Esophagus squamous epithelium (tissue), 5 donors: ENCODE measurements at regions not wholly inside any gene's neighbourhood (a gene's known extent, or its start where the extent isn't known, plus 50 kb on each side); places are given as distances from the start of the nearest gene placed in this dataset.
"Not testable (repeated sequence)": the region's sequence is repeated elsewhere in the genome, so short reads cannot be mapped to it uniquely, and the experiment has no call there.

Experiments used
- DNase-seq: peaks from one replicate; lab custom pipeline; 2025; lab: John Stamatoyannopoulos, UW
- H3K27ac ChIP-seq, 4 donors: fragments of 200-600 bp; sonication (generic); one replicate each; pipeline ENCODE4 v1.5.1; 2016 to 2019; ENCODE audit warnings: mild to moderate bottlenecking in 1 of 4
- H3K27me3 ChIP-seq, 4 donors: fragments of 200-600 bp; sonication (generic); 1 replicate in 3 of 4; 2 replicates in 1 of 4; pipeline versions ENCODE4 v1.5.1 to v1.6.0; 2017 to 2021; ENCODE audit warnings: antibody characterized with exemption in 1 of 4
- H3K36me3 ChIP-seq, 3 donors: fragments of 200-600 bp; sonication (generic); one replicate each; pipeline ENCODE4 v1.5.1; 2016 to 2019
- H3K4me1 ChIP-seq, 3 donors: fragments of 200-600 bp; sonication (generic); one replicate each; pipeline ENCODE4 v1.5.1; 2017 to 2019
- H3K4me3 ChIP-seq, 4 donors: fragments of 200-600 bp; sonication (generic); 1 replicate in 3 of 4; 2 replicates in 1 of 4; pipeline ENCODE4 v1.5.1; 2016 to 2019; ENCODE audit warnings: mild to moderate bottlenecking in 2 of 4, moderate library complexity in 1 of 4
- H3K9me3 ChIP-seq, 3 donors: fragments of 200-600 bp; sonication (generic); one replicate each; pipeline ENCODE4 v1.5.1; 2016 to 2019
- POLR2A ChIP-seq, 4 donors: fragments of 450-650 bp; IDR thresholded peaks; one replicate each; pipeline ENCODE4 v1.6.1; 2017; ENCODE audit warnings: antibody characterized with exemption in 4 of 4, mild to moderate bottlenecking in 4 of 4, moderate library complexity in 3 of 4
- WGBS, 2 donors: methylation state at CpG; one replicate each; pipeline ENCODE4 v1.1.5; 2018; 5-methylcytosine and 5-hydroxymethylcytosine counted together
- intact Hi-C: fragments of 100-400 bp; cut with DNase I; formaldehyde crosslinking; loops from one replicate; pipeline ENCODE4 v1.15.0; 2022
- TF ChIP-seq, protein P1 (sequence below), 6 experiments: fragments of 450-650 bp in 4 of 6; fragments of 200-600 bp in 2 of 6; sonication (generic) in 2 of 6; IDR thresholded peaks; one replicate each; pipeline ENCODE4 v1.5.1; 2016 to 2019; ENCODE audit warnings: antibody characterized with exemption in 6 of 6, mild to moderate bottlenecking in 4 of 6, moderate library complexity in 4 of 6
- donor health status: DM: yes; HTN: yes; CAD: no.

DNA sequence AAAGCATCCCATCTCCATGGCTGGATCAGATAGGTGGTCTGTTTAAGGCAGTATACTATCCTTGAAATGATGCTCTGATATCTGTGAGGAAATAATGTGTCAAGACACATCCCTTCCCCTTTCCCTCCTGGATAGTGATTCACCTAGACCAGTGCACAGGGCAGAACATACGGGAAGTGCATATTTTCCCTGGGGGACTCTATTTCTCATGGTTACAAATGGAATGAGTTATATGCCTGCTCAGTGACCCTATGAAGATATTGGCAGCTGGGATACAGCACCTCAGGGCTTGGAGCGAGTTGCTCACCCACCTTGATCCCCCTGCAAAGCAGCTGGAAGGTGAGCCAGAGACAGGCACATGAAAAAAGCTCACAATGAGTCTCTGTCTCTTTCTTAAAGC lies 67.5 kb upstream of the PRL start:
- H3K4me3 ChIP-seq: no peak overlapping the region
- H3K27ac ChIP-seq: peak overlapping the region in 1 of 4 donors; percentile 59
- no peak for TF ChIP-seq POLR2A (IDR thresholded peaks at IDR 0.05)
- TF ChIP-seq, protein P1, sequence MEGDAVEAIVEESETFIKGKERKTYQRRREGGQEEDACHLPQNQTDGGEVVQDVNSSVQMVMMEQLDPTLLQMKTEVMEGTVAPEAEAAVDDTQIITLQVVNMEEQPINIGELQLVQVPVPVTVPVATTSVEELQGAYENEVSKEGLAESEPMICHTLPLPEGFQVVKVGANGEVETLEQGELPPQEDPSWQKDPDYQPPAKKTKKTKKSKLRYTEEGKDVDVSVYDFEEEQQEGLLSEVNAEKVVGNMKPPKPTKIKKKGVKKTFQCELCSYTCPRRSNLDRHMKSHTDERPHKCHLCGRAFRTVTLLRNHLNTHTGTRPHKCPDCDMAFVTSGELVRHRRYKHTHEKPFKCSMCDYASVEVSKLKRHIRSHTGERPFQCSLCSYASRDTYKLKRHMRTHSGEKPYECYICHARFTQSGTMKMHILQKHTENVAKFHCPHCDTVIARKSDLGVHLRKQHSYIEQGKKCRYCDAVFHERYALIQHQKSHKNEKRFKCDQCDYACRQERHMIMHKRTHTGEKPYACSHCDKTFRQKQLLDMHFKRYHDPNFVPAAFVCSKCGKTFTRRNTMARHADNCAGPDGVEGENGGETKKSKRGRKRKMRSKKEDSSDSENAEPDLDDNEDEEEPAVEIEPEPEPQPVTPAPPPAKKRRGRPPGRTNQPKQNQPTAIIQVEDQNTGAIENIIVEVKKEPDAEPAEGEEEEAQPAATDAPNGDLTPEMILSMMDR (IDR thresholded peaks at IDR 0.05): no peak
- H3K27me3 ChIP-seq: no peaks in the 10 kb centered on the region
- peaks cover 16 to 42% (median 24%) of the 10 kb centered on the region in 3 donors for H3K4me1 ChIP-seq
- intact Hi-C loops: no loop called here
- no peaks in the 10 kb centered on the region for H3K9me3 ChIP-seq
- no peak for DNase-seq
- no peaks in the 10 kb centered on the region for H3K36me3 ChIP-seq
- 32 to 44% methylated on average over 2 of the region's 2 CpGs for WGBS, 2 donors

DNA sequence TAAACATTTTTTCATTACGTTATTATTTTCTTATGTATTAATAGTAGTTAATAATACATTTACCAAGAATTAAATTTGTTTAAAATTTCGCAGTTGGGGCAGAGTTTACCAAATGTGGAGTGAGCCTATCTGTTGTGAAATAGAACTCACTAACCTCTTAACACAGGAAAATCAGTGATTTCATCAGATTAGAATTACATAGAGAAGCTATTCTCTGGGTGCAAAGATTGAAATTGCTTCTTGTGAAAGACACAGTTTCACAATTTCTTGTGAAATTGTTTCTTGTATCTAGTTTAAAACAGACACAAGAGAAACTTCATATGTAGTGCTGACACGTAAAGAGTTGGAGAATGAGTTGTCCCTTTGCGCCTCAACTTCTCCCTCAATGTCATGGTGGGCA lies 69.4 kb upstream of the PRL start:
- TF ChIP-seq POLR2A (IDR thresholded peaks at IDR 0.05): no peak
- TF ChIP-seq, protein P1 (IDR thresholded peaks at IDR 0.05): no peak
- Histone ChIP-seq H3K4me3 (no peak overlapping the region), H3K36me3 (no peaks in the 10 kb centered on the region), H3K27ac (no peak overlapping the region), H3K27me3 (no peaks in the 10 kb centered on the region), H3K4me1 (peaks cover 16 to 42% (median 24%) of the 10 kb centered on the region in 3 donors), H3K9me3 (no peaks in the 10 kb centered on the region)
- no peak for DNase-seq
- WGBS, 2 donors: 52 to 59% methylated on average over 4 of the region's 4 CpGs
- intact Hi-C loops: no loop called here

DNA sequence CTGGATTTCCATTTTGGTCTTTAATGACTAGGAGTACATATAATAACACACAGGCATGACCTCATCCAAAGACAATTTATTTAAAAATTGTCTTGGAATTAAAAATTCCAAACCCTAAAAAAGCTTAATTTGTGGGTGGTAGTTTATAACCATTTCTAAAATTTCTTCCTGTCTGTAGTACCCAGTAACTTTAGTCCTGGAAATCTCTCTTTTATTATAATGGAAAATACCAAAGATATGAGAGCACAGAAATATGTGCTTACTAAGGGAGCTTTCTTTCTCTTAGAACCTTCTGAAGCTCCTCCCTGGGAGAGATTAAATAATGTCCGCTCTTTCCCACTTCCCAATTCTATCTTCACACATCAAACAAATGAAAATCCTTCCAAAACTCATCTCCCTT lies 70.5 kb upstream of the PRL start:
- Histone ChIP-seq H3K9me3 (no peaks in the 10 kb centered on the region), H3K4me1 (peaks cover 16 to 34% (median 23%) of the 10 kb centered on the region in 3 donors), H3K27me3 (no peaks in the 10 kb centered on the region), H3K4me3 (no peak overlapping the region), H3K36me3 (no peaks in the 10 kb centered on the region), H3K27ac (no peak overlapping the region)
- intact Hi-C loops: no loop called here
- WGBS, 2 donors: 52 to 56% methylated on average over 1 of the region's 1 CpG
- no peak for DNase-seq
- TF ChIP-seq, protein P1 (IDR thresholded peaks at IDR 0.05): no peak

DNA sequence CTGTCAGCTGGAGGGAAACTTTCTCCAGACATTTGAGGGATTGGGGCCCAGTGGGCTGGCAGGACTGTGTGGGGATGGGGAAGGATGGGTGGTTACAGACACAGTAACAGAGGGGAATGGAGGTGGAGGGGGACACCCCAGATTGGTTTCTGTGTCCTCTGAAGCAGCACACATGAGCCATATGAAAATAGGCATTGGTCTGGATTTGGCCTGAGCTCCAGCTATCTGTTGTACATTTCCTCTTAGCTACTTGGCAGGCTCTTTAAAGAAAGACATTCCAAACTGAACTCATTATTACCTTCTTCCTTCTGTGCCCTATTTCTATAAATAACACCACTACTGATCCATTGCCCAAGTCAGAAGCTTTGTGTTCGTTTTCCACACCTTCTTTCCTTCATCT lies 72.0 kb upstream of the PRL start:
- no peak for DNase-seq
- H3K4me3 ChIP-seq: no peak overlapping the region
- no peaks in the 10 kb centered on the region for H3K27me3 ChIP-seq
- no peak overlapping the region for H3K27ac ChIP-seq
- H3K4me1 ChIP-seq: peaks cover 6 to 19% (median 13%) of the 10 kb centered on the region in 3 donors
- no peak for TF ChIP-seq POLR2A (IDR thresholded peaks at IDR 0.05)
- TF ChIP-seq, protein P1 (IDR thresholded peaks at IDR 0.05): no peak
- no peaks in the 10 kb centered on the region for H3K9me3 ChIP-seq
- no peaks in the 10 kb centered on the region for H3K36me3 ChIP-seq
- intact Hi-C loops: no loop called here
- WGBS, 2 donors: 29 to 41% methylated on average over 1 of the region's 1 CpG

DNA sequence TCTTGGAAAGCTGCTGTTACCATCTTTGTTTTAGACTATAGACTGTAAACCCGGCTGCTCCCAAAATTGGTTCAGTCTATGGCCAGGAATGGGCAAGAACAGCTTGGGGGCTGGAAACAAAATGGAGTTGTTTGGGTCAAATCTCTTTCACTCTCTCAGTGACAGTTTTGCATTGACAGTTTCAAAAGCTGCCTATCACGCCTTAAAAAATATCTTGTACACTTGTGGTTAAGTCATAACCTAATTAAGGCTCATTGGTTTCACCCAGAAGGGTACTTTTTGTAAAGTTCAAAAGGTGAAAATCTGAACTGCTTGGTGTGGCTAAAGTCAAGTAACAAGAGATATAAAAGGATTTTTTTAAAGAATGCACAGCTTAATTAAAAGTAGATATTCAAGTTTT lies 76.1 kb upstream of the PRL start:
- no peak overlapping the region for H3K27ac ChIP-seq
- no peaks in the 10 kb centered on the region for H3K4me1 ChIP-seq
- 75 to 84% methylated on average over 2 of the region's 2 CpGs for WGBS, 2 donors
- no peaks in the 10 kb centered on the region for H3K36me3 ChIP-seq
- intact Hi-C loops: no loop called here
- no peaks in the 10 kb centered on the region for H3K27me3 ChIP-seq
- no peak for DNase-seq
- TF ChIP-seq, protein P1 (IDR thresholded peaks at IDR 0.05): no peak
- TF ChIP-seq POLR2A (IDR thresholded peaks at IDR 0.05): no peak
- H3K4me3 ChIP-seq: no peak overlapping the region
- no peaks in the 10 kb centered on the region for H3K9me3 ChIP-seq

DNA sequence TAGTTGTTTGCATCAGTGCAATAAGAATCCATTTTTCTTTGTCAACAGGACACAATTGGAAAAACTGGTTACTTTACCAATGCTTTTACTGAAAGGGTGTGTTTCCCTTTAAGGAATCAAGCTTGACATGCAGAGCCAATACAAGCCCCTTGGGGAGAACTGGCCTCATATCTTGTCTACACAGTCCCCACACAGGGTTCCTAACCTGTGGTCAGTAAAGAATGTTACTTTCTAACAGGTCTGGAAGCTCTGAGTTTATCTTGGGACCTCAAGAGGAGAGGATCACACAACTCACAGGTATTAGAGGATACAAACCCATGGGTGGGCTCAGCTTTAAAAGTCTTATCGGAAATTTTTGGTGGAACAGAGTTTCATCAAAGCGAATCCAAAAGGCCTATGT lies 78.1 kb upstream of the PRL start:
- 100% methylated on average over 2 of the region's 2 CpGs for WGBS, 2 donors
- H3K27ac ChIP-seq, intact Hi-C loops, H3K4me1 ChIP-seq, H3K36me3 ChIP-seq, H3K4me3 ChIP-seq, DNase-seq, H3K27me3 ChIP-seq, H3K9me3 ChIP-seq: not testable (repeated sequence)

DNA sequence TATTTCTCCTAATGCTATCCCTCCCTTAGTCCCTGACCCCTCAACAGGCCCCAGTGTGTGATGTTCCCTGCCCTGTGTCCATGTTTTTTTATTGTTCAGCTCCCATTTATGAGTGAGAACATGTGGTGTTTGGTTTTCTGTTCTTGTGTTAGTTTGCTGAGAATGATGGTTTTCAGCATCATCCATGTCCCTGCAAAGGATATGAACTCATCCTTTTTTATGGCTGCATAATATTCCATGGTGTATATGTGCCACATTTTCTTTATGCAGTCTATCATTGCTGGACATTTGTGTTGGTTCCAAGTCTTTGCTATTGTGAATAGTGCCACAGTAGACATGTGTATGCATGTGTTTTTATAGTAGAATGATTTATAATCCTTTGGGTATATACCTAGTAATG lies 79.5 kb upstream of the PRL start:
- H3K36me3 ChIP-seq, DNase-seq, H3K4me1 ChIP-seq, intact Hi-C loops, H3K27ac ChIP-seq, H3K4me3 ChIP-seq, H3K9me3 ChIP-seq, H3K27me3 ChIP-seq: not testable (repeated sequence)

DNA sequence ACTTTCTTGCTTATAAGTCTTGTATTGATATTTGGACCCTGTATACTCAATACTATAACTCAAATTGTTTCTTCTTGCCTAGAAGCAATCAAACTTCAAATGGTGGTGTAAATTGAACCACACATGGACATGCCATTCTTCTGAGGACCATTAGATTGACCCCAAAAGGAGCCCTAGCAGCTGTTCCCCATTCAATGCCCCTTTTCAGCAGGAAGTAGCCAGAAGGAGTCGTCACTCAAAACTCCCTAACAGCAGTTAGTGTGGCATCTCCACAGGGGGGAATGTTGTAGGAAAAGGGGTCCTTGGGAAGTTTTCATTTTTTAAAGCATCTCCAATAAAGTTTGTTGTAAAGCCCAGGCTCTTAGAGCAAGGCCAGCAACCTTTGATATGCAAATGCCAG lies 81.7 kb upstream of the PRL start:
- 94 to 100% methylated on average over 1 of the region's 1 CpG for WGBS, 2 donors
- H3K4me1 ChIP-seq, intact Hi-C loops, DNase-seq, H3K4me3 ChIP-seq, H3K9me3 ChIP-seq, H3K27ac ChIP-seq, H3K27me3 ChIP-seq, H3K36me3 ChIP-seq: not testable (repeated sequence)
